Activated T-helper 2 cell treated with anti-CD3 and anti-CD28 coated beads, Interferon-gamma antibody, Interleukin-2, Interleukin-4, amounts not matched to agents 10 μg/mL and 5 μg/mL and 100 μg/mL, durations not matched to agents 14 hours and 24 hours and 36 hours (primary cell): ENCODE measurements at regions not wholly inside any gene's neighbourhood (a gene's known extent, or its start where the extent isn't known, plus 50 kb on each side); places are given as distances from the start of the nearest gene placed in this dataset.
"Not testable (repeated sequence)": the region's sequence is repeated elsewhere in the genome, so short reads cannot be mapped to it uniquely, and the experiment has no call there.

Experiments used
- DNase-seq: peaks from one replicate; pipeline ENCODE4 v3.0.0; 2021; ENCODE audit warnings: low spot score
- H3K27ac Mint-ChIP-seq: one replicate; pipeline ENCODE4 v1.8.0; 2021; ENCODE audit warnings: mixed read lengths
- H3K27me3 Mint-ChIP-seq: one replicate; pipeline ENCODE4 v1.8.0; 2021; ENCODE audit warnings: low read depth, mixed read lengths
- H3K36me3 Mint-ChIP-seq: one replicate; pipeline ENCODE4 v1.8.0; 2021; ENCODE audit warnings: low read depth, mixed read lengths
- H3K4me1 Mint-ChIP-seq: one replicate; pipeline ENCODE4 v1.8.0; 2021; ENCODE audit warnings: low read depth, mixed read lengths
- H3K4me3 Mint-ChIP-seq: one replicate; pipeline ENCODE4 v1.8.0; 2021; ENCODE audit warnings: low read depth, mild to moderate bottlenecking, moderate library complexity, mixed read lengths
- H3K9me3 Mint-ChIP-seq: one replicate; pipeline ENCODE4 v1.8.0; 2021; ENCODE audit warnings: mixed read lengths
- intact Hi-C: fragments of 100-400 bp; cut with micrococcal nuclease; formaldehyde crosslinking; loops from one replicate; pipeline ENCODE4 v1.15.1; 2023

DNA sequence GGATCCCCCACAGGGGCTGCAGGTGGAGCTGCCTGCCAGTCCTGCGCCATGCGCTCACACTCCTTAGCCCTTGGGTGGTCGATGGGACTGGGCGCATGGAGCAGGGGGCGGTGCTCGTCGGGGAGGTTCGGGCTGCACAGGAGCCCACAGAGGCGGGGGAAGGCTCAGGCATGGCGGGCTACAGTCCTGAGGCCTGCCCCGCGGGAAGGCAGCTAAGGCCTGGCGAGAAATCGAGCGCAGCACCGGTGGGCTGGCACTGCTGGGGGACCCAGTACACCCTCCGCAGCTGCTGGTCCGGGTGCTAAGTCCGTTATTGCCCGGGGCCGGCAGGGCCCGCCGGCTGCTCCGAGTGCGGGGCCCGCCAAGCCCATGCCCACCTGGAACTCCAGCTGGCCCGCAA lies 701.8 kb upstream of the CHRM3 start:
- H3K36me3 Mint-ChIP-seq, DNase-seq, intact Hi-C loops, H3K4me1 Mint-ChIP-seq, H3K27ac Mint-ChIP-seq, H3K4me3 Mint-ChIP-seq, H3K27me3 Mint-ChIP-seq: not testable (repeated sequence)
- peaks cover 49% of the 10 kb centered on the region for H3K9me3 Mint-ChIP-seq

DNA sequence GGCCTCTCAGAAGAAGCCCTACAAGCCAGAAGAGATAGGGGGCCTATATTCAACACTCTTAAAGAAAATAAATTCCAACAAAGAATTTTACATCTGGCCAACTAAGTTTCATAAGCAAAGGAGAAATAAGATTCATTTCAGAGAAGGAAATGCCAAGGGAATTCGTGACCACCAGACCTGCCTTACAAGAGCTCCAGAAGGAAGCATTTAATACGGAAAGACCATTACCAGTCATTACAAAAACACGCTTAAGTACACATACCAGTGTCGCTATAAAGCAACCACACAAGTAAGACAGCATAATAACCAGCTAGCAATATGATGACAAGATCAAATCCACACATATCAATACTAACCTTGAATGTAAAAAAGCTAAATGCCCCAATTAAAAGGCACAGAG lies 704.9 kb upstream of the CHRM3 start:
- H3K27me3 Mint-ChIP-seq: no peaks in the 10 kb centered on the region
- H3K9me3 Mint-ChIP-seq: peaks cover 47% of the 10 kb centered on the region
- intact Hi-C loops: no loop called here
- H3K27ac Mint-ChIP-seq: no peak overlapping the region
- no peak overlapping the region for H3K4me3 Mint-ChIP-seq
- no peaks in the 10 kb centered on the region for H3K36me3 Mint-ChIP-seq
- no peak for DNase-seq
- H3K4me1 Mint-ChIP-seq: no peaks in the 10 kb centered on the region

DNA sequence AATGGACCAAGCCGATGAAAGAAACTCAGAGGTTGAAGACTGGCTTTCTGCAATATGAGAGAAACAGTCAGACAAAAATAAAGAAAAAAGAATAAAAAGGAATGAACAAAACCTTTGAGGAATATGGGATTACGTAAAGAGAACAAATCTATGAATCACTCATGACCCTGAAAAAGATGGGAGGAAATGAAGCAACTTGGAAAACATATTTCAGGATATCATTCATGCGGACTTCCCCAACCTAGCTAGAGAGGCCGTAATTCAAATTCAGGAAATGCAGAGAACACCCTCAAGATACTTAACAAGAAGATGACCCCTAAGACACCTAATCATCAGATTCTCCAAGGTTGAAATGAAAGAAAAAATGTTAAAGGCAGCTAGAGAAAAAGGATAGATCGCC lies 705.3 kb upstream of the CHRM3 start:
- no peak for DNase-seq
- Mint-ChIP-seq H3K4me1 (no peaks in the 10 kb centered on the region), H3K9me3 (peaks cover 48% of the 10 kb centered on the region)

DNA sequence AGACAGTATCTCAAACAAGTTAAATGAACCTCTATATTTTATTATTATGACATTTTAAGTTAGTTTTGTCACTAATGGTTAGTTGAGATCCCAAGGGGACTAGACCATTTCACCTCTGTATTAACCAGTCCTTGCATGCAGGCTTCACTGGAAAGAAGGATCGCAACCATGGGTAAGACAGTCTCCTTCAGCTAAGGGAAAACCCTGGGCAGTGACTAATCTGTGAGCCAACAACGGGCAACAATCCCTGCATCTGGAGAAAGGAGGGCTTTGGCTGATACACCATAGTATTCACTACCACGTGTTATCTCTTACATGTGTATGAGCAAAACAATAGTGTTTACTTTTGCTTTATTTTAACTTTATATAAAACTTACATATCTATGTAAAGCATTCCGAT lies 708.8 kb upstream of the CHRM3 start:
- no peak for DNase-seq
- intact Hi-C loops: no loop called here
- H3K4me3 Mint-ChIP-seq: no peak overlapping the region
- no peaks in the 10 kb centered on the region for H3K36me3 Mint-ChIP-seq
- H3K9me3 Mint-ChIP-seq: peaks cover 27% of the 10 kb centered on the region
- no peak overlapping the region for H3K27ac Mint-ChIP-seq
- no peaks in the 10 kb centered on the region for H3K27me3 Mint-ChIP-seq
- no peaks in the 10 kb centered on the region for H3K4me1 Mint-ChIP-seq

More for the DNA sequence above, 705.3 kb upstream of the CHRM3 start:
- intact Hi-C loops: no loop called here
- Mint-ChIP-seq H3K4me3 (no peak overlapping the region), H3K27me3 (no peaks in the 10 kb centered on the region), H3K36me3 (no peaks in the 10 kb centered on the region), H3K27ac (no peak overlapping the region)

DNA sequence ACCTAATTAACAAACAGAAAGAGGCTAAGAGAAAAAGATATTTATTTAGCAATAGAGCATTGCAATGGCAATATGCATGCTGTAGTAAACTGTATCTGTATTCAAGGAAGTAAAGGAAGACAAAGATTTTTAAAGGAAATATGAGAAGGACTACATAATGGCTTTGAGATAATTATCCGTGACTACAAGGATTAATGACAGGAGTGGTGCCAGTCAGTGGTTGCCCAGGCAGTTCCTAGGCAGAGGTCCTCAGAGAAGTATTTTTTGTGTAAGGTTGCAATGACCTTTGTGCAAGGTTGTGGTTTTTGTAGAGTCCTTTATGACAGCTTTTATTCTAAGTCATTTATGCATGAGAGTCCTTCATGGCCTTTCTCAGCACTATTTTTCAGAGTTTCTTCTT lies 711.1 kb upstream of the CHRM3 start:
- Mint-ChIP-seq H3K27ac (no peak overlapping the region), H3K27me3 (no peaks in the 10 kb centered on the region), H3K4me1 (no peaks in the 10 kb centered on the region), H3K9me3 (peaks cover 9% of the 10 kb centered on the region), H3K4me3 (no peak overlapping the region), H3K36me3 (no peaks in the 10 kb centered on the region)
- no peak for DNase-seq
- intact Hi-C loops: no loop called here

DNA sequence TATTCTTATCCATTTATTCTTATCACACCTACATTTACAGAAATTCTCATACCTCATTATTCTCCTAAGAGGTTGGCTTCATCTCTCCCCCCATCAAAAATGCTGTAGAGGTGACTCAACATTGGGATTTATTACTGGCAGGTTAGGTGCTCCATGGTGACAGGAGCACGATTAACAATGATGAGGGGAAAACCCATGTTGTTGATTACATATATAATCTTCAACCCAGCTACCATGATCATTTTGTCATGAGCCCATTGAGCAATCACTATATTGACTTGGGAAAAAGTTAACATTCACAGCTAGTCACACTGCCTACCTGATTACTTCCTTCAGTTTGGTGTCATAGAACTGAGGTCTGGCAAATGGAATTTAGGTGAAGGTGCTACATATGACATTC lies 712.1 kb upstream of the CHRM3 start:
- intact Hi-C loops: no loop called here
- no peak overlapping the region for H3K4me3 Mint-ChIP-seq
- peaks cover 9% of the 10 kb centered on the region for H3K9me3 Mint-ChIP-seq
- no peaks in the 10 kb centered on the region for H3K4me1 Mint-ChIP-seq
- H3K27ac Mint-ChIP-seq: no peak overlapping the region
- H3K36me3 Mint-ChIP-seq: no peaks in the 10 kb centered on the region
- no peaks in the 10 kb centered on the region for H3K27me3 Mint-ChIP-seq
- no peak for DNase-seq

DNA sequence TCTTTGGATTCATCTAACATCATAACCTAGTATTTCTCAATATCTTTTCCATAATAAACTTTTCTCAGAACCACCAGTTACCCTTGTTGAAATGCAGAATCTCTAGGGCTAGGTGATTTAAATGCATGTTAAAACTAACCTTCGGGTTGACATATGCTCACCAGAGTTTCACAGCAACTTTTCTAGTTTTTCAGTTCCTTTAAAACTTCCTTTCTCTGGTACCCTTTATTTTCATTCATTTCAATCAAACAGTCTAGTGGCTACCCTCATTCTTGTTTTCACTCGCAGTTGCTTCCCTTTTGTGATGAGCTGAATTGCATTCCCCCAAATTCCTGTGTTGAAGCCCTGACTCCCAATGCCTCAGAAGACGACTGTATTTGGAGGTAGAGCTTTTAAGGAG lies 712.8 kb upstream of the CHRM3 start:
- Mint-ChIP-seq H3K27me3 (no peaks in the 10 kb centered on the region), H3K27ac (no peak overlapping the region), H3K9me3 (peaks cover 9% of the 10 kb centered on the region), H3K36me3 (no peaks in the 10 kb centered on the region), H3K4me3 (no peak overlapping the region), H3K4me1 (no peaks in the 10 kb centered on the region)
- intact Hi-C loops: no loop called here
- no peak for DNase-seq

DNA sequence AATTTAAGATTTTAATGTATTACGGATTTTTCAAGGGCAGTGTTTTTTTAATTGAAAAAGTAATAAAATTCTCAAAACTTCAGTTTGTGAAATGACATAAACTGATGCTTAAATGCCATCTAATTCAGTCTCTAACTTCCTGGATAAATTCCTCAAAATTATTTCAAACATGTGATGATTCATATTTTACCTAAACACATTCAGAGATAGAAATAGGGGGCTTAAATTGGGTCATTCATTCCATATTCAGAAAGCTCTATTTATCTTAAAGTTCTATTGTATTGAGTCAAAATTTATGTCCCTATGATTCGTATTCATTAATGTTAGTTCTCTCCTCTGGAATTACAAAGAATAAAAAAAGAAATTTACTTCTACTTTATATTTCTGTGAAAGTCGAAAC lies 713.6 kb upstream of the CHRM3 start:
- peaks cover 15% of the 10 kb centered on the region for H3K9me3 Mint-ChIP-seq
- no peaks in the 10 kb centered on the region for H3K36me3 Mint-ChIP-seq
- H3K27me3 Mint-ChIP-seq: no peaks in the 10 kb centered on the region
- H3K4me1 Mint-ChIP-seq: no peaks in the 10 kb centered on the region
- no peak overlapping the region for H3K27ac Mint-ChIP-seq
- no peak for DNase-seq
- no peak overlapping the region for H3K4me3 Mint-ChIP-seq
- intact Hi-C loops: no loop called here

DNA sequence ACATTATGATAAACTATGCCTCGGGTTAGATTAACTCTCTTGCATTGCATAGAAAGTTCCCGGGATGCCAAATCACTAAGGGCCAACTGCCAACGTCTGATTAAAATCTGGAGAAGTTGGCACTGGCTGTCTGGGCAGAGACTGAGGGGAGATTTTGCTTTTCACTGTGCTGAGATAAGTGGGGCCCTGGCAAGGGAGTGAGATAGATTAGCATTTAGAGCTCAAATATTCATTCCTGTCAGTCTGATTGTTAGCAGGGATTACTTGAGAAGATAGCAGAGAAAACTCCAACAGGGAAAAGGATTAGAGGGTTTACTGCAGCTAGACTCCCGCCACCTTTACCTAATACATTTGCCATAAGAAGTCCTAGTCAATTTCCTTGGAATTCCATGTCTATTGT lies 714.1 kb upstream of the CHRM3 start:
- intact Hi-C loops: no loop called here

DNA sequence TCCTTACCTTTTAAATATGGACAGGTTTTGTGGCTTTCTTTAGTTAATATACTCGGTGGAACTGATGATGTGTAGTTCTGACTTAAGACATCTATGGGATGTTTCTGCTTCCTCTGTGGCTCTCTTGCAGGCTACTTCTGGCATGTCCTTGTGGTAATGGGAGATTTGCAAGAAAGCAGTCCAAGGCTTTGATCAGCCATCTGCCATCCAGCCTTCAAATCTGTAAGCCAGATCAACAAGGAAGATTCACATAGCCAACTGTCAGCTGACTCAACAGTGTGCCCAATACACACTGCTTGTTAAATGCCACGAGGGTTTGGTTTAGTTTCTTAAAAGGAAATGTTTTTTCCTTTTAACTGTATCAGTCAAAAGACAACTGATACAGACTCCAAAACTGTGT lies 722.2 kb upstream of the CHRM3 start:
- no peaks in the 10 kb centered on the region for H3K4me1 Mint-ChIP-seq
- H3K9me3 Mint-ChIP-seq: peaks cover 24% of the 10 kb centered on the region
- H3K36me3 Mint-ChIP-seq: no peaks in the 10 kb centered on the region
- no peak overlapping the region for H3K4me3 Mint-ChIP-seq
- DNase-seq: no peak
- H3K27me3 Mint-ChIP-seq: no peaks in the 10 kb centered on the region
- intact Hi-C loops: no loop called here
- no peak overlapping the region for H3K27ac Mint-ChIP-seq

More for the DNA sequence above, 714.1 kb upstream of the CHRM3 start:
- H3K27ac Mint-ChIP-seq: no peak overlapping the region
- no peak for DNase-seq
- no peaks in the 10 kb centered on the region for H3K4me1 Mint-ChIP-seq
- H3K9me3 Mint-ChIP-seq: peaks cover 15% of the 10 kb centered on the region
- no peak overlapping the region for H3K4me3 Mint-ChIP-seq
- H3K27me3 Mint-ChIP-seq: no peaks in the 10 kb centered on the region
- H3K36me3 Mint-ChIP-seq: no peaks in the 10 kb centered on the region

DNA sequence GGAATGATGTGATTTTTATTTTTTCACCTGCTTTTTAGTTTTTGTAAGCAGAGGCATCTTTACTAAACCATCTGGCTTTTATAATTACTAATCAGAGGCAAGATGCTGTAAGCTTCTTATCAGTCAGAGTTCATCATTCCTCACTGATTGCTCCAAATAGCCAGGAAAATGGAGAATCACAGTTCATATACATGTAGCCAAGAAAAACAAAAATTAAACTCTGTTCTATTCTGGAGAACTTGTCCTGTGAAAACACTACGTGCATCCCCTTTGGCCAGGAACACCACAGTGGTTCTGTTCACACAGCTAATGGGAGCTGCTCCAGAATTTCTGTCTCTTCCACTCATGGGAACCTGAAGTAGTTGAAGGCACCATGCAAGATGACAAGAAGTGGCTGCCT lies 725.5 kb upstream of the CHRM3 start:
- intact Hi-C loops: no loop called here
- Mint-ChIP-seq H3K27me3 (no peaks in the 10 kb centered on the region), H3K9me3 (peaks cover 15% of the 10 kb centered on the region), H3K4me1 (no peaks in the 10 kb centered on the region), H3K27ac (no peak overlapping the region), H3K4me3 (no peak overlapping the region), H3K36me3 (no peaks in the 10 kb centered on the region)
- no peak for DNase-seq

DNA sequence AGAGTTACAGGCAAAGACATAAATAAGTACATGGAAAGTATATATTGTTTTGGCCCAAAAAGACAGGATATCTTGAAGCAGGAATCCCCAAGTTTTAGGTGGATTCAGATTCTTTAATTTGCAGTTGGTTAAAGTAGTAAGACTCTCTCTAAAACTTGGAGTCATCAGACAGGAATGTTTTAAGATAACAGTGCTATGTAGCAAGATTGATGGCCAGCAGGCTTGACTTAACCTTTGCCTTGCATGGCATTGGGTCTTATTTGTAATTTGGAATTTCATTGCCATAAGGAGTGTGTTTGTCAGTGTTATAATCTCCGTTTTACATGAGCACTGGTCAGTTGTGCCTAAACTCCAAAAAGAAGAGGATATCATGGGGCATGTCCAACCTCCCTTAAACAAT lies 727.6 kb upstream of the CHRM3 start:
- no peaks in the 10 kb centered on the region for H3K27me3 Mint-ChIP-seq
- DNase-seq: no peak
- peaks cover 26% of the 10 kb centered on the region for H3K9me3 Mint-ChIP-seq
- no peaks in the 10 kb centered on the region for H3K4me1 Mint-ChIP-seq
- H3K36me3 Mint-ChIP-seq: no peaks in the 10 kb centered on the region
- intact Hi-C loops: no loop called here
- H3K4me3 Mint-ChIP-seq: no peak overlapping the region
- H3K27ac Mint-ChIP-seq: no peak overlapping the region

DNA sequence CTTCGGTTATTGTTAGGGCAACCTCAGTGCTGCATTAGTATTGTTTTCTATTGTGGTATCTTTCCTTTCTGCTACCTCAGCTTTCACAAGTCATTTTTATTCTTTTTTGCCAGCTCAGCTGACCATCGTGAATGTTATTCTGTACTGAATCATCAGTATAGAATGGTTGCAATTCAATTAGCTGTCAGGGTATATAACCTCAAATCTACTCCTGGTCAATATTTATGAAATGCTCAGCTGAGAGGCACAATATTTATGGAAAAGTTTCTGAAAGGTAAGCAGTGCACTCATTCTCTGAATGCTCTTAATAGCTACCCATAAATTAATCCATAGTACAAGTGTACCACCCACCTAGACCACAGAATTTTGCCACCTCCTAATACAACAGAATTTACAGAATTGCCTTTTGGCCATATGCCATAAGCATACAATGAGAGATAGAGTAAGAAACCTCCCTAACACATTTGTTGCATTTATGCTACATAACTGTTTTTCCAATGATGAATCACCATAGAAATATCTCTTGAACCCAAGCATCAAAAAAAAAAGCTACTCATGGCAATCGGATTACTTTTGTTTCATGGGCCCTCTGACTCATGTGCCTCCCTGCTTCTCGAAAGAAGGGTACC lies 732.6 kb upstream of the CHRM3 start:
- no peaks in the 10 kb centered on the region for H3K36me3 Mint-ChIP-seq
- no peak for DNase-seq
- H3K4me3 Mint-ChIP-seq: no peak overlapping the region

DNA sequence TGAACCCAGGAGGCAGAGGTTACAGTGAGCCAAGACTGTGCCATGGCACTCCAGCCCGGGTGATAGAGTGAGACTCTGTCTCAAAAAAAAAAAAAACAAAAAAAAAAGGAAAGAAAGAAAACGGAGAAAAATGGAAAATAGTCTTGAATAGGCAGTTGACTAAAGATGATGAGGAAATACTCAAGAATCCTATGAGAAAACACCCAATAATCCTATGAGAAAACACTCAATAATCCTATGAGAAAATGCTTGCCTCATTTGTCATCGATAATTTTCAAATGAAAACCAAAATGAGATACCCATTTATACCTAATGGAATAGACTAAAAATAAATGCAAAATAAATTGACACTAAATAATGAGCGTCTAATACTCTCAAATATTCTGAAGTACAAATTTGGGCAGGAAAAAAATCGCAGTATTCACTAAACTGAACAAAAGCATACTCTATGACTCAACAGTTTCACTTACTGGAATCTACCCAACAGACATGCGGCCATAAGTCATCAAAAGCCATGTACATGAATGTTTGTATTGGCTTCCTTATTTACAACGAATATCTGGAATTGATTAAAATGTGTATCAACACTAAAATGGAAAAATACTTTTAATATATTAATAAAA lies 733.9 kb upstream of the CHRM3 start:
- H3K27ac Mint-ChIP-seq: no peak overlapping the region
- no peak for DNase-seq

More for the DNA sequence above, 732.6 kb upstream of the CHRM3 start:
- Mint-ChIP-seq H3K27me3 (no peaks in the 10 kb centered on the region), H3K27ac (no peak overlapping the region), H3K4me1 (no peaks in the 10 kb centered on the region), H3K9me3 (peaks cover 23% of the 10 kb centered on the region)
- intact Hi-C loops: no loop called here

More for the DNA sequence above, 733.9 kb upstream of the CHRM3 start:
- Mint-ChIP-seq H3K27me3 (no peaks in the 10 kb centered on the region), H3K4me3 (no peak overlapping the region), H3K4me1 (no peaks in the 10 kb centered on the region), H3K9me3 (peaks cover 19% of the 10 kb centered on the region), H3K36me3 (no peaks in the 10 kb centered on the region)
- intact Hi-C loops: no loop called here
